ENCODE measurements at regions not wholly inside any gene's neighbourhood (a gene's known extent, or its start where the extent isn't known, plus 50 kb on each side); places are given as distances from the start of the nearest gene placed in this dataset.
A peak's percentile ranks its signal among the peaks of the same experiment; 100 is the strongest.

- in situ Hi-C loops (cut with HindIII; ENCODE audit: low pct_ligation_motif_present, low pct_unique_long_range_greater_than_20kb, low sequenced_read_pairs): no loop called here
- DNase-seq: no peak
Measured at GRCh38 chr13:34307607-34308006, 489.7 kb downstream of the RFC3 start.

GRCh38 chr13:34308725-34309124, 490.8 kb downstream of the RFC3 start:
- in situ Hi-C loops (cut with HindIII; ENCODE audit: low pct_ligation_motif_present, low pct_unique_long_range_greater_than_20kb, low sequenced_read_pairs): no loop called here
- no peak for DNase-seq

GRCh38 chr13:34310539-34310938, 492.6 kb downstream of the RFC3 start:
- DNase-seq: no peak
- in situ Hi-C loops (cut with HindIII; ENCODE audit: low pct_ligation_motif_present, low pct_unique_long_range_greater_than_20kb, low sequenced_read_pairs): no loop called here

GRCh38 chr13:34311251-34311650, 493.3 kb downstream of the RFC3 start:
- in situ Hi-C loops (cut with HindIII; ENCODE audit: low pct_ligation_motif_present, low pct_unique_long_range_greater_than_20kb, low sequenced_read_pairs): no loop called here
- no peak for DNase-seq

- in situ Hi-C loops (cut with HindIII; ENCODE audit: low pct_ligation_motif_present, low pct_unique_long_range_greater_than_20kb, low sequenced_read_pairs): no loop called here
- no peak for DNase-seq
Measured at GRCh38 chr13:34312578-34312977, 494.6 kb downstream of the RFC3 start.

- no peak for DNase-seq
- in situ Hi-C loops (cut with HindIII; ENCODE audit: low pct_ligation_motif_present, low pct_unique_long_range_greater_than_20kb, low sequenced_read_pairs): no loop called here
Measured at GRCh38 chr13:34320084-34320483, 502.1 kb downstream of the RFC3 start.

GRCh38 chr13:34322014-34322742, 504.2 kb downstream of the RFC3 start:
- DNase-seq: no peak

GRCh38 chr13:34322743-34323074, 504.8 kb downstream of the RFC3 start:
- no peak for DNase-seq
- in situ Hi-C loops (cut with HindIII; ENCODE audit: low pct_ligation_motif_present, low pct_unique_long_range_greater_than_20kb, low sequenced_read_pairs): no loop called here

More at GRCh38 chr13:34322014-34322742, 504.2 kb downstream of the RFC3 start:
- in situ Hi-C loops (cut with HindIII; ENCODE audit: low pct_ligation_motif_present, low pct_unique_long_range_greater_than_20kb, low sequenced_read_pairs): no loop called here

GRCh38 chr13:34335014-34336007, 517.4 kb downstream of the RFC3 start:
- in situ Hi-C loops (cut with HindIII; ENCODE audit: low pct_ligation_motif_present, low pct_unique_long_range_greater_than_20kb, low sequenced_read_pairs): no loop called here
- DNase-seq: no peak

GRCh38 chr13:34338102-34338501, 520.2 kb downstream of the RFC3 start:
- in situ Hi-C loops (cut with HindIII; ENCODE audit: low pct_ligation_motif_present, low pct_unique_long_range_greater_than_20kb, low sequenced_read_pairs): no loop called here
- DNase-seq: no peak

- no peak for DNase-seq
- in situ Hi-C loops (cut with HindIII; ENCODE audit: low pct_ligation_motif_present, low pct_unique_long_range_greater_than_20kb, low sequenced_read_pairs): no loop called here
Measured at GRCh38 chr13:34340534-34340933, 522.6 kb downstream of the RFC3 start.

GRCh38 chr13:34343413-34343940, 525.5 kb downstream of the RFC3 start:
- DNase-seq: no peak
- in situ Hi-C loops (cut with HindIII; ENCODE audit: low pct_ligation_motif_present, low pct_unique_long_range_greater_than_20kb, low sequenced_read_pairs): no loop called here

- no peak for DNase-seq
- in situ Hi-C loops (cut with HindIII; ENCODE audit: low pct_ligation_motif_present, low pct_unique_long_range_greater_than_20kb, low sequenced_read_pairs): no loop called here
Measured at GRCh38 chr13:34344816-34345215, 526.9 kb downstream of the RFC3 start.

- no peak for DNase-seq
- in situ Hi-C loops (cut with HindIII; ENCODE audit: low pct_ligation_motif_present, low pct_unique_long_range_greater_than_20kb, low sequenced_read_pairs): no loop called here
Measured at GRCh38 chr13:34345258-34345965, 527.5 kb downstream of the RFC3 start.

GRCh38 chr13:34346626-34347025, 528.7 kb downstream of the RFC3 start:
- DNase-seq: no peak
- in situ Hi-C loops (cut with HindIII; ENCODE audit: low pct_ligation_motif_present, low pct_unique_long_range_greater_than_20kb, low sequenced_read_pairs): no loop called here

- in situ Hi-C loops (cut with HindIII; ENCODE audit: low pct_ligation_motif_present, low pct_unique_long_range_greater_than_20kb, low sequenced_read_pairs): no loop called here
- no peak for DNase-seq
Measured at GRCh38 chr13:34347784-34348573, 530.0 kb downstream of the RFC3 start.

- in situ Hi-C loops (cut with HindIII; ENCODE audit: low pct_ligation_motif_present, low pct_unique_long_range_greater_than_20kb, low sequenced_read_pairs): no loop called here
- peak; percentile 84 for DNase-seq
Measured at GRCh38 chr13:34349091-34349722, 531.3 kb downstream of the RFC3 start.

- in situ Hi-C loops (cut with HindIII; ENCODE audit: low pct_ligation_motif_present, low pct_unique_long_range_greater_than_20kb, low sequenced_read_pairs): no loop called here
- DNase-seq: no peak
Measured at GRCh38 chr13:34350671-34351070, 532.7 kb downstream of the RFC3 start.
